ENCODE measurements at regions not wholly inside any gene's neighbourhood (a gene's known extent, or its start where the extent isn't known, plus 50 kb on each side); places are given as distances from the start of the nearest gene placed in this dataset.

DNA sequence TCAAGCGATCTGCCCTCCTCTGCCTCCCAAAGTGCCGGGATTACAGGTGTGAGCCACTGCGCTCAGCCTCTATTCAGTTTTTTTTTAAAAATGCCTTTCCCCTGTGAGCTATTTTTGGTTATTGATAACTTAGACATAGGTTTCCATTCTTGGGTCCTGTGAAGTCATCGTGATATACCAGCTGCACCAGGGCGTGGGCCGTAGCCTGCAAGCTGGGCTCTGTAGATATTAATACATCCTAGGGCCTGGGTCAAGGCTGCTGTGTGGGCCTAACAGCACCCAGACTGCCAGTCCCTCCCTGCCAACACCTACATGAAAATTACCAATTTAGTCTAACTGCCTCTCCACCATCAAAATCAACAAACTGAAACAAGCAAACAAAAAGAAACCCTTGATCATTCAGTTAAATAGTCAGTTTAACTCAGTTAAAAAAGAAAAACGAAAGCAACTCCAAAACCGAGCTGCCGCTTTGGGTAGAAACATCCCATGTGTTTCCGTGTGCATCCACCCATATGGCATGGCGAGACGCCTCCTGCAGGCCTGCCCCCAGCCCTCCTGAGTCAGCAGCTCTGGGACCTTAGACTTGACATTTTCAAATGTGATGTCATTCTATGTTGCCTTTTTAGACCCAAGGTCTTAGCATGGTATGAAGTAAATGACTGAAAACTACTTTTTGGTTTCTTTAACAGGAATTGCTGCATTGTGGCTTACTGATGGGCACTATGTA is 330.2 kb downstream of the GLRX3 start:
- Mint-ChIP-seq H3K4me1 (no peaks in the 10 kb centered on the region), H3K36me3 (peaks cover 5% of the 10 kb centered on the region), H3K27ac (no peak overlapping the region), H3K9me3 (peaks cover 14 to 30% (median 24%) of the 10 kb centered on the region in 3 donors), H3K27me3 (no peaks in the 10 kb centered on the region), H3K4me3 (no peak overlapping the region)

DNA sequence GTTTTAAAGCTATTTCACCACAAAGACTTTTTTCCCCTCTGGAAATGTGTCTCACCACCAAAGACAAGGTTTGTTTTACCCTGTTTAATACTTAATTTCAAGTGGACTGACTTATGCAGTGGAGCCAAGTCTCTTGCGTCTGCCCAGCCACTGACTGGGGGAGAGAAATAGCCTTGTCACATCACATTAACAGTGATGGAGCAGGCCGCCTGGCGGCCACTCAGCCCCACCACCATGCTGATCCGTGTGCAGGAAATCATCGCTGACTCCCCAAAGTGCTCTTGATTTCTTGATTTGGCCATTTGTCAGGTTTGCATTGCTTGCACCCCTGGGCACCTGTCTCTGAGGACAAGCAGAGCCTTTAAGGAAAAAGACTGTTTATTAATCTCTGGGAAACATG is 334.1 kb downstream of the GLRX3 start:
- peaks cover 5% of the 10 kb centered on the region for H3K36me3 Mint-ChIP-seq

DNA sequence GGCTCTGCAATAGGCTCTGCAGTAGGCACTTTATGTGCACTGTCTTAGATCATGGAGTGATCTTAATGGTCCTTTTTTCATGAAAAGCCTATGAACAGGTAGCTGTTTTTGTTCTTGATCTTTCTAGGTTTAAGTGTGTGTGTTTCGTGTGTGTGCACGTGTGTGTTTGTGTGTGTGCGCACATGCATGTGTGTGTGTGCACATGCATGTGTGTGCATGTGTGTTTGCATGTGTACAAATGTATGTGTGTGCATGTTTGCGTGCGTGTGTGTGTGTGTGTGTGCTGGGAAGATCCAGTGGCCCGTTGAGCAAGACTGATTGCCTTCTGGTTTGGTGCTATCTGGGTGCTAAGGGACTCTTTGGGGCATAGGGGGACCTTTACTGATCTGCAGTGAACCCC is 334.8 kb downstream of the GLRX3 start:
- Mint-ChIP-seq H3K4me1 (no peaks in the 10 kb centered on the region), H3K36me3 (peaks cover 5% of the 10 kb centered on the region), H3K27ac (no peak overlapping the region), H3K9me3 (peaks cover 14 to 31% (median 18%) of the 10 kb centered on the region in 3 donors), H3K27me3 (no peaks in the 10 kb centered on the region), H3K4me3 (no peak overlapping the region)

More for the DNA sequence above, 334.1 kb downstream of the GLRX3 start:
- Mint-ChIP-seq H3K4me3 (no peak overlapping the region), H3K9me3 (peaks cover 14 to 31% (median 18%) of the 10 kb centered on the region in 3 donors), H3K4me1 (no peaks in the 10 kb centered on the region), H3K27me3 (no peaks in the 10 kb centered on the region), H3K27ac (no peak overlapping the region)

DNA sequence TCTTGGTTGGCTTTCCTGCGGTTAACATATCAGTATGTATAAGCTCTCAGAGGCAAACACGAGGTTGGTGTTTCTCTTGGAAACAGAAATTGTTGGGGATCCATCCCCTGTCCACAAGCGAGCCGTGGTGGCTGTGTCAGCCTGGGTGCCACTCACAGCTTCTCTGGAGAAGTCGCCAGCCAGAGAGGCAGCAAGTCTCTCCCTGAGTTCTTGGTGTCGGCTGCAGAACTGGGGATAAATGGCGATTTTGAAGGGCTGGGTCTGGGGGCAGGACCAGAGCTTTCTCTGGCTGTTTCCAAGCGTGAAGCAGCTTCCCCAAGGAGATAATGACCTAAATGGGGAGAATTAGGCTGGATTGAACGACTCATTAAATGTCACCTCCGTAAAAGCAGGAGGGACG is 335.3 kb downstream of the GLRX3 start:
- Mint-ChIP-seq H3K9me3 (peaks cover 14 to 31% (median 18%) of the 10 kb centered on the region in 3 donors), H3K4me1 (no peaks in the 10 kb centered on the region), H3K27me3 (no peaks in the 10 kb centered on the region), H3K36me3 (peaks cover 5% of the 10 kb centered on the region), H3K27ac (no peak overlapping the region), H3K4me3 (no peak overlapping the region)

DNA sequence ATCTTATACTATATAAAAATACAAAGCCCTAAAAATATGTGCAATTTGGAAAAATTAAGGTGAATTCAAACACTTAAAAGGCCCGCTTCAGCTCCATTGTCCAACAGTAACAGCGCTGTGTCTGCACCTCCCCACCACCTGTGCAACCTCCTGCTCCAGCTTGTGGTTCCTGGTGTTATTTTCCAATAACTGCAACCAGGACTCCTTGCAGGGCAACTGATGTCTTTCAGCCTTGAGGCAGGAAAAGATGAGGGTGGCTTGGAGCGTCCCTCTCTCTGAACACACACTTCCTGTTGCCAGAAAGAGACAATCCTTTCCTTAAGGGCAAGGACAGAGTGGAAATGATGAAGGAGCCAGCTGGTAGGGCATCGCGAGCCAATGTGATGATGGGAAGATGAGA is 336.0 kb downstream of the GLRX3 start:
- H3K36me3 Mint-ChIP-seq = peaks cover 4% of the 10 kb centered on the region
- no peaks in the 10 kb centered on the region for H3K4me1 Mint-ChIP-seq
- H3K27ac Mint-ChIP-seq = no peak overlapping the region
- peaks cover 11 to 26% (median 12%) of the 10 kb centered on the region in 3 donors for H3K9me3 Mint-ChIP-seq
- no peak overlapping the region for H3K4me3 Mint-ChIP-seq
- H3K27me3 Mint-ChIP-seq = peaks cover 1% of the 10 kb centered on the region

DNA sequence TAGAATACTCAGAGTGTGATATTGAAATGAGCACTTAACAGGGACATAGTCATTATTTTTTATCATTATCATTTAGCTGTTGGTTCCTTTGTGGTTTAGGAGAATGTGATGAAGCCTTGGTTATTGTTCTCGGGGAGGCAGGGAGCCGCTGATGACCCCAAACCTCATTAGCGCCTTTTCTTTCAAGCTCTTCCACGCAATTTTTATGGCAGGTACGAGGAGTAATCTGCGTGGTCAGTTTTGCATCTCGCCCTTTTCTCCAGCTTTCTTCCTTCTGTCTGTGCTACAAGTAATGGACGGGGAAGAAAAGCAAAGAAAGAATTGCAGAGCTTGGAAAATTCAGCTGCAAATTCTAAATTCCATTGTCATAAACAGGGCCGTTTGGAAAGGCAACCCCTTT is 338.4 kb downstream of the GLRX3 start:
- Mint-ChIP-seq H3K9me3 (peaks cover 4 to 6% (median 6%) of the 10 kb centered on the region in 3 donors), H3K27ac (no peak overlapping the region), H3K4me3 (no peak overlapping the region), H3K4me1 (no peaks in the 10 kb centered on the region), H3K27me3 (peaks cover 1% of the 10 kb centered on the region), H3K36me3 (no peaks in the 10 kb centered on the region)

DNA sequence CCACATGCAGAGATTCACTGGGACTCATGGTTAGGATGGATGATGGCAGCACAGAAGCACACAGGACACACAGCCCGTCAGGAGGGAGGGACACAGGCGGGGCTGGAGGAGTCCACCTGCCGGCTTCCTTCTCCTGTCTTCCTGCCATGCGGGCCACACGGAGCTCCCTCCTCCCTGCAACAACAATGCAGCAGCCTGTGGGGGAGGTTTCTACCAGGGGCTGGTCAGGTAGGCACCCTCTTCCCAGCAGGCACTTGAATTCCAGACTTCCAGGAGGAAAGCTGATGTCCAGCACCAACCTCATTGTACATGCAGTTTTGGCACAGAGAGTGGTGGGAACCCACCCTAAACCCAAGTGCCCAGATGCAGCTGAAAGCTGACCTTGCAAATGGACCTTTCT is 341.2 kb downstream of the GLRX3 start:
- no peak overlapping the region for H3K4me3 Mint-ChIP-seq
- peaks cover 1% of the 10 kb centered on the region for H3K27me3 Mint-ChIP-seq
- no peaks in the 10 kb centered on the region for H3K4me1 Mint-ChIP-seq
- peaks cover 0 to 6% (median 3%) of the 10 kb centered on the region in 3 donors for H3K9me3 Mint-ChIP-seq
- no peaks in the 10 kb centered on the region for H3K36me3 Mint-ChIP-seq
- H3K27ac Mint-ChIP-seq = no peak overlapping the region

DNA sequence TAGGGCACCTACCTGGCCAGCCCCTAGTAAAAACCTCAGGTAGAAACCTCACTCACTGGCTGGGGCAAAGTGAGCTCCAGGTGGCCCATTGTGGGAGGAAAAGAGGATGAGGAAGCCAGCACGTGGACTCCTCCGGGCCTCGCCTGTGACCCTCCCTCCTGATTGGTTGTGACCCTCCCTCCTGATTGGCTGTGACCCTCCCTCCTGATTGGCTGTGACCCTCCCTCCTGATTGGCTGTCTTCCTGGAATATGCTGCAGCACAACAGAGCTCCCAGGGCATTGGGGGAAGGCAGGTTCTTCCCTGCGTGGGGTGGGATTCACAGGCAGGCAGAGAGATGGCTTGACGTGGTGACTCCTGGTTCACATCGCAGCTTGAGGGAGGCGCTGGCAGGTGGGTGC is 343.0 kb downstream of the GLRX3 start:
- no peaks in the 10 kb centered on the region for H3K4me1 Mint-ChIP-seq
- H3K36me3 Mint-ChIP-seq = no peaks in the 10 kb centered on the region
- peaks cover 0 to 4% (median 0%) of the 10 kb centered on the region in 3 donors for H3K9me3 Mint-ChIP-seq
- no peak overlapping the region for H3K27ac Mint-ChIP-seq
- peaks cover 1% of the 10 kb centered on the region for H3K27me3 Mint-ChIP-seq
- H3K4me3 Mint-ChIP-seq = no peak overlapping the region

DNA sequence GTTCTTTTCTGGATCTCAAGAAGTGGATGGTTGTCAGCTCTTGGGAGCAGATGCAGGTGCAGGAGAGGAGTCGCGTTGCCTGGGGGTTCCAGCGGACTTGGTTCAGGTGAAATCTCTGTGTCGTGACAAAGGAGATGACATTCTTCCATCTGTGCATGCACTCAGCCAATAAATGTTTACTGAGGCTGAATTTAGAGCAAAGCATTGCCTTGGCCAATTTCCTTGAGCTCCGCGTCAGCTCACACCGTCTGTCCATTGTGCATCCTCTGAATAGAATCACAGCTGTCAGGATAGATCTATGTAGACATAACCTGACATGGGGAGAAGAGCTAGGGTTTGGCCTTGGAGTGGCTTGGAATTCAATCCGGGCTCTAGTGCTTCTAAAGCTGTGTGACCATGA is 343.7 kb downstream of the GLRX3 start:
- Mint-ChIP-seq H3K27ac (no peak overlapping the region), H3K27me3 (peaks cover 1% of the 10 kb centered on the region), H3K4me1 (no peaks in the 10 kb centered on the region), H3K4me3 (no peak overlapping the region), H3K9me3 (peaks cover 0 to 4% (median 0%) of the 10 kb centered on the region in 3 donors), H3K36me3 (no peaks in the 10 kb centered on the region)

DNA sequence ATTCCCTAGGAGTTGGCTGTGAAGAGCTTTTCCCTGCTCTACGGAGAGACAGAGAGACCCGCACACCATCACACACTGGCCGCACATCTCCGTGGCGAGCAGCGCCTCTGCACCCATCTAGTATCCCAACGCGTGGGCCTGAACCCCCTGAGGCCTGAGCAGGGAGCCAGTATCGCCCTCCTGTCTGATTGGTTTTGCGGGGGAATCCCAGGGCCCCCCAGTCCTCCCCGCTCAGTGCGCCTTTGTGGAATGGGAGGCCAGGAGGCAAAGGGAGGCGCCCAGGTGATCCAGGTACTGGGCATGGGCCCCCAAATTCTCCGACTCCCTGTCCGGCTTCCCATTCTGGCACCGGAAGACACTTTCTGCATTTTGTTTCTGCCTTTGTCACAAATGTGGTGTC is 344.3 kb downstream of the GLRX3 start:
- no peak overlapping the region for H3K4me3 Mint-ChIP-seq
- H3K9me3 Mint-ChIP-seq = peaks cover 0 to 4% (median 0%) of the 10 kb centered on the region in 3 donors
- no peaks in the 10 kb centered on the region for H3K36me3 Mint-ChIP-seq
- peaks cover 1% of the 10 kb centered on the region for H3K27me3 Mint-ChIP-seq
- no peaks in the 10 kb centered on the region for H3K4me1 Mint-ChIP-seq
- H3K27ac Mint-ChIP-seq = no peak overlapping the region

DNA sequence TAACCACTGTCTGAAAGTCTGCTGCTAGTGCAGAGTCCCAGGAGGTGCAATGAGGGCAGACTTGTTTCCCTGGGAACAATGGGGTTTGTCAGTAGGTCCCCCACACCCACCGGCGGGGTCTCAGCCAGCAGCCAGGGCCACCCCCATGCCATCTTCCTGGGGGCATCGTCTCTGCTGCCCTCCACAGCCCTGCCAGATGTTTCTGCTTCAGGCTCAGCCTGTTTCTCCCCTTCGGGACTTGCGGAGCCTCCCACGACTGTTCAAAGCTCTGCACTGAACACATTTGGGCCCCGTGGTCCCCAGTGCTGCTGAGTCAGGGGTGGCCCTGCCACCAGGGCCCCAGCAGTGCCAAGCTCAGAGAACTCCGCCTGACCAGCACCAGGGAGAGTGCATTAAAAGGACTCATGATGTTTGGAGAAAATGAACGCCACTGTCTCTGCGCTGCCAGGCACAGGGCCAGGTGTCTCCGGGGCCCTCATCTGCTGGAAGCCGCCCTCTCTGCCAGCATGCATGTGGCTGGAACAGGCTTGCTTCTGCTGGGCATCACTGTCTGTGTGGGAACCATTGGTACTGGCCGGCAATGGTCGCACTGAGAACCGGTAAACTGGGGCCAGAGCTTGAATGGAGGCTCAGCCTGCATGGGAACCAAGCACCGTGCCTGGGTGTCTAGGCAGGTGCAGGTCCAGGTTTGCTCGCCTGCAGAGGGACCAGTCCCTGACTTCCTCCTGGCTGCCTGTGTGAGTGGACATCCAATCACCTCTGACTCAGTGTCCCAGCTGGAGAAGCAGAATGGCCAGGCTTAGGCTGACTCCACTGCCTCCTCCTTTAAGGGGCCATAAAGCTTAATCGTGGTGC is 345.1 kb downstream of the GLRX3 start:
- no peak overlapping the region for H3K27ac Mint-ChIP-seq
- peaks cover 0 to 4% (median 0%) of the 10 kb centered on the region in 3 donors for H3K9me3 Mint-ChIP-seq
- H3K27me3 Mint-ChIP-seq = peaks cover 1% of the 10 kb centered on the region
- H3K4me1 Mint-ChIP-seq = no peaks in the 10 kb centered on the region
- no peaks in the 10 kb centered on the region for H3K36me3 Mint-ChIP-seq
- no peak overlapping the region for H3K4me3 Mint-ChIP-seq

DNA sequence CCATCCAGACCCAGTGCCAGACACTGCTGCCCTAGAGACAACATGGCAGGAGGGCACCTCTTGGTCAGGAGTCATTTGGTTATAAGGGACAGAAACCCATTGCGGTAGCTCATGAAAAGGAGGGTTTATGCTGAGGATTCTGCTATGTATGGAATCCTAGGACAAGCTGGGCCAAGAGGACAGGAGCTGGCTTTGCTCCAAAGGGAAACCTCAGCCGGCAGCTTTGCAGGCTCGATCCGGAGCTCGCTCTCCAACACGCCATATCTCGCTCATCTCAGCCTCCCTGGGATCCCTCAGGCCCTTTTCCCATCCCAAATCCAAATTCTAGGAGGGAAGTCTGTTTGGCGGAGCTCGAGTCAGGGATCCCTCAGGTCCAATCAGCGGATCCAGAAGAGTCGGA is 345.7 kb downstream of the GLRX3 start:
- Mint-ChIP-seq H3K4me3 (no peak overlapping the region), H3K27ac (no peak overlapping the region), H3K27me3 (peaks cover 1% of the 10 kb centered on the region), H3K9me3 (peaks cover 0 to 4% (median 0%) of the 10 kb centered on the region in 3 donors), H3K36me3 (no peaks in the 10 kb centered on the region), H3K4me1 (no peaks in the 10 kb centered on the region)

DNA sequence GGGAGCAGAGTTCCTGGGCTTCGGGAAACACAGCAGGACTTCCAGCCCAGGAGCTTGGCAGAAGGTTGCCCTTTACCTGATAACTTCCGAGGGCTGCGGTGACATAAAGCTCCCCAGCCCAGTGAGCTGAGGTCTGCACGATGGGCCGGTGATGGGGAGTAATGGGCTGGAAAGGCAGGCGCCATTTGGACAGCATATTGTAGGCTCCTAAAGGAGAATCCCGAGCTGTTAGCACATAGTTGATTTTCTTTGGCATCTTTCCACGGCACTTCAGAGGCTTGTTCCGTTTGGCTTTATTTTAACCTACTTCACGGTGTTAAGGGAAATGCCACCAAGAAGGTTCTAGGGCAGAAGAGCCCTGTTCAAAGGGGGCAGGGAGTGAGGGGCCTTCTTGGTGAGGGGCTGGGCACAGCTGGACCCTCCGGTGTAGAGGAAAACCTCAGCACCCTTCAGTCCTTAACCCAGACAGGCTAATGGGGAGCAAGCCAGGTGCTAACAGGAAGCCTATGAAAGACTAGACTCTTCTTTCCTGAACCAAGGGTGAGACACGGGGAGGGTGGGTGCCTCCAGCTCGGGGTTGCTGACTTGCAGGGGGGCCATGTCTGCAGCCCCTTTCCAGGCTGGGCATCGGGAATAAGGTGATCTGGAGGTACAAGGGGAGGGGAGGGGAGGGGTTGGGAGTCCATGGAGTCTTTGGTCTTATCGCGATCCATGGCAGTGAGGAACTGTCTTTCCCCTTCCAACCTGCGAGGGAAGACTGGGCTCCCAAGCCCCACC is 347.7 kb downstream of the GLRX3 start:
- no peaks in the 10 kb centered on the region for H3K27me3 Mint-ChIP-seq
- H3K9me3 Mint-ChIP-seq = peaks cover 0 to 2% (median 0%) of the 10 kb centered on the region in 3 donors
- H3K27ac Mint-ChIP-seq = no peak overlapping the region
- H3K4me3 Mint-ChIP-seq = no peak overlapping the region
- H3K36me3 Mint-ChIP-seq = no peaks in the 10 kb centered on the region
- no peaks in the 10 kb centered on the region for H3K4me1 Mint-ChIP-seq

DNA sequence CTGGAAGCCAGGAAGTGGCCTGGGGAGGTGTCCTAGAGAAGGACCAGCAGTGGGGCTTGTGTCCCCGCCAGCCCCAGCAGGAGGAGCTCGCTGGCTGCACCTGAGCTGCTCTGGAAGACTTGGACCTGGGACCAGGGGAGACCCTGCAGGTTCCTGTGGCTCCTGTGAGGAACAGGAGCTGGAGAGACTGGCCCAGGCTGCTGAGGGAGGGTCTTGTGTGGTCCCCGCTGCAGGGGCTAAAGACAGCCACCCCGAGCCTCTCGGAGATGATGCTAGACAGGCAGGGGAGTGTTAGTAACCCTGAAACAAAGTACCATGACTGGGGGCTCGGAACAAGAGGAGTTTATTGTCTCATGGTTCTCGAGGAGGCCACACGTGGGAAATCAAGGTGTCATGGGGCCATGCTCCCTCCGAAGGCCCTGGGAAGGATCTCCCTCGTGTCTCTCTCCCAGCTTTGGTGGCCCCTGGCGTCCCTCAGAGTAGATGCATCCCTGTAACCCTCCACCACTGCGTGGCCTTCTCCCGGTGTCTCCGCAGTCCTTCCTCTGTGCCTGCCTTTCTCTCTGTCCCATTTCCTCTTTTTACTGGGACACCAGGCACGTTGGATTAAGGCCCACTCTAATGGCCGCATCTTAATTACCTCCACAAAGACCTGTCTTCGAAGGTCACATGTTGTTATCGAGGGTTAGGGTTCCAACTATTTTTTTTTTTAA is 348.4 kb downstream of the GLRX3 start:
- Mint-ChIP-seq H3K27ac (no peak overlapping the region), H3K4me1 (no peaks in the 10 kb centered on the region), H3K36me3 (no peaks in the 10 kb centered on the region), H3K4me3 (no peak overlapping the region), H3K27me3 (no peaks in the 10 kb centered on the region), H3K9me3 (peaks cover 0 to 2% (median 0%) of the 10 kb centered on the region in 3 donors)
